ENCODE measurements at regions not wholly inside any gene's neighbourhood (a gene's known extent, or its start where the extent isn't known, plus 50 kb on each side); places are given as distances from the start of the nearest gene placed in this dataset.

DNA sequence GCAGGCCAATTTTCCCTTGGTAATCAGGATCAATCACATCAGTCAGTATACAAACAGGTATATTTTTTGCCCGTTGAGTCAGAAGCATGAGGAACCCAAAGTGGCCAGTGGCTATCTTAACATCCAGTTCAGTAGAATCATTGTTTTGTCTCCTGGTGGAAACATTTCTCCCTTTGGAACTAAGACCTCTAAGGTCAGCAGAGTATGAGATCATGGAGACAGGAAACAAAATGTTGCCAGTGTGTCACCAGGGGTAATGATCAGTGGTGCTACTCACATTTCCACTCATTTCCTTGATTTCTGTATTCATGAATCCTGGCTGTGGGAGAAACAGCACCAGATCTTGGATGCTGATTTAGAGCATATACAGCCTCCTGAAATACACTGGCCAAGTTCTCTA lies 553.0 kb downstream of the CSNK1G3 start:
- no peak overlapping the region for H3K27ac ChIP-seq
- TF ChIP-seq, protein P1, sequence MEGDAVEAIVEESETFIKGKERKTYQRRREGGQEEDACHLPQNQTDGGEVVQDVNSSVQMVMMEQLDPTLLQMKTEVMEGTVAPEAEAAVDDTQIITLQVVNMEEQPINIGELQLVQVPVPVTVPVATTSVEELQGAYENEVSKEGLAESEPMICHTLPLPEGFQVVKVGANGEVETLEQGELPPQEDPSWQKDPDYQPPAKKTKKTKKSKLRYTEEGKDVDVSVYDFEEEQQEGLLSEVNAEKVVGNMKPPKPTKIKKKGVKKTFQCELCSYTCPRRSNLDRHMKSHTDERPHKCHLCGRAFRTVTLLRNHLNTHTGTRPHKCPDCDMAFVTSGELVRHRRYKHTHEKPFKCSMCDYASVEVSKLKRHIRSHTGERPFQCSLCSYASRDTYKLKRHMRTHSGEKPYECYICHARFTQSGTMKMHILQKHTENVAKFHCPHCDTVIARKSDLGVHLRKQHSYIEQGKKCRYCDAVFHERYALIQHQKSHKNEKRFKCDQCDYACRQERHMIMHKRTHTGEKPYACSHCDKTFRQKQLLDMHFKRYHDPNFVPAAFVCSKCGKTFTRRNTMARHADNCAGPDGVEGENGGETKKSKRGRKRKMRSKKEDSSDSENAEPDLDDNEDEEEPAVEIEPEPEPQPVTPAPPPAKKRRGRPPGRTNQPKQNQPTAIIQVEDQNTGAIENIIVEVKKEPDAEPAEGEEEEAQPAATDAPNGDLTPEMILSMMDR (conservative IDR thresholded peaks at IDR 0.05), result no peak
- TF ChIP-seq ZFX (IDR thresholded peaks at IDR 0.05), result no peak

DNA sequence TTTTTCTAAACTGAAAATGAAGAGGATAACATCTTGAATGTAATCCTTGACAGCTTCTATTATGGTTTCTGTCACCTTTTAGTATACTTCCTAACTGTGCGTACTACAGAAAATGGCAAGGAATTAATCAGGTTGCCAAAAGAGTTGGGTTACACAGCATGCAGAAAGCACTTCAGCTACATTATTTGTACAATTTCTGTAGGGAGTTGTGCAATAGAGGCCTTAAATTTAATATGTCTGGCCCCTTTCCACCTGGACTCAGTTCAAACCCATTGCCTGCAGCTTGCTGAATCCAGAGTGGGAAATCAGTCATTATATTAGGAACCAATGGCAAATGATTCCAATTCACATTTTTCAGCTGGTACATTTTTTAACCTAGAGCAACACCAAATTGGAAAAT lies 549.7 kb downstream of the CSNK1G3 start:
- TF ChIP-seq, protein P1 (conservative IDR thresholded peaks at IDR 0.05), result no peak
- TF ChIP-seq ZFX (IDR thresholded peaks at IDR 0.05), result no peak
- no peak overlapping the region for H3K27ac ChIP-seq

DNA sequence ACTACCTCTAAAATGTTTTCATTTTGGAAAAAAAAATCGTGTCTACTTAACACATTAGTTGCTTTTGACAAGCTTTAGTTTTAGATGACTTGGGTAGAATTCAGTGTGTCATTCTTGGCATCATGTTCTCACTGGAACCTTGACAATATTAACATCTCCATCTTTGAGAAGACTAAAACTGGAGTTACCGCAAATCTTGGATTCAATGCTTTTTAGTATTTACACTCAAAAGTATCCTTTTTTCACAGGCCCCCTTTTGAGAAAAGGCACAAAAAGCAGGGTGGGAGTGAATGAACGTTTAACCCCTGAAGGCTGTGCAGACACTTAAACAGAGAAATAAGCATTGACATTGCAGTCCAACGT lies 549.1 kb downstream of the CSNK1G3 start:
- TF ChIP-seq, protein P1 (conservative IDR thresholded peaks at IDR 0.05), result no peak
- TF ChIP-seq ZFX (IDR thresholded peaks at IDR 0.05), result no peak
- no peak overlapping the region for H3K27ac ChIP-seq

DNA sequence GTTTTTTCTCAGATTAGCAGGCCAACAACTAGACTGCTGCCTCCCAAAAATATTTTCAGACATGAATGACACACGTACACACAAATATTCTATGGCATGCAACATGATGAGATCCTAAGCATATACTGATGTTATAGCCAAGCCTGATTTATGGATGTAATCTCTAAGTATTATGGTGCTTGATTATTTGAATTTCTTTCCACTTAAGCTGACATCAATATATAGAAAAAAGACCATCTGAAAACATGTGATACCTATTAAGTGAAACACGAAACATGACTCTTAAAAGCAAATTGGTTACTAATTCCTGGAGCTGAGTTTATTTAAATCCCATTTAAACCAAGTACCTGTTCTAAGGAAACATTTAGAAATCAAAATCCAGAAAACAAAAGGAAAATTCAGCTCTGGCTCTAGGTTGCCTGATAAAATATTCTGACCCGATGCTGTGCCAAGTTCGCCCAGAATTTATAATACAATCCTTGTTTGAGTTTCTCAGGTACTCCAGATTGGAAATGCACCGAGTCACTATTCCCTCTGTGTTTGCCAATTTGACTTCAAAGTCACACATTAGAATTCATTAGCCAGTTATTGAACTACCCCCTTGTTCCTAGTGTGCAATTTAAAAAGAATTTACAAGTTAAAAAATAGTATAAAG lies 548.6 kb downstream of the CSNK1G3 start:
- TF ChIP-seq ZFX (IDR thresholded peaks at IDR 0.05), result no peak
- TF ChIP-seq, protein P1 (conservative IDR thresholded peaks at IDR 0.05), result no peak
- H3K27ac ChIP-seq, result no peak overlapping the region

DNA sequence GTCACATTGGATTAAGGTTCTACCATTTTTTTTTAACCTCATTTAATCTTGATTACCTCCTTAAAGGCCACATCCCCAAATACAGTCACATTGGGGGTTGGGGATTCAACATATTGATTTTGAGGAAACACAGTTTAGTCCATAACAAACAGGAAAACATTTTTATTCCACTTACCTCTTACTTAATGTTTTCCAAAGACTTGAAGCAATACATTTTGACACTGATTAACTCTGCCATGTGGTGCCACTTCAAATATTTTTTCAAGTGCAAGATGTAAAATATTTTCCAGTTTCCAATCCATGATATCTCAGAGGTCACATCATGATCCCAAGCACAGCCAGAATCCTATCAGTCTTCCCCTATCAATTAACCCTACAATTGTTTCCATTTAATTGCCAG lies 548.0 kb downstream of the CSNK1G3 start:
- no peak overlapping the region for H3K27ac ChIP-seq
- TF ChIP-seq, protein P1 (conservative IDR thresholded peaks at IDR 0.05), result no peak

DNA sequence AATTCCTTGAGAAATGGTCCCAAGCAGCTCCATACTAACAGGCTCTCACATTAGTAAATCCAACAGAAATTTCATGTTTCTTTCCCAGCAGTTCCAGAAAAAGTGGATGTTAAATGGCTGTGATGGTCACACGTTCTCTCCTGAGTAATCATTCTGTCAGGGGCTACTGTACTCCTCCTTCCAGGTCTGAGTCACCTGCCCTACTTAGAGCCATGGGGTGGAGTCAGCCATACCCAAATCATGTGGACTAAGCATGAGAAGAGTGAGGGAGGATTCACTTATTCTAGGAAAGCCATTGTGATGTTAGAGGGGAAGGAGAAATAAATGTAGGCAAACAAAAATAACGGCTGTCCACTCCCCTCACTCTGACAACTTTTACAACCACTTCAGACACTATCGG lies 547.2 kb downstream of the CSNK1G3 start:
- H3K27ac ChIP-seq, result no peak overlapping the region
- TF ChIP-seq ZFX (IDR thresholded peaks at IDR 0.05), result no peak
- TF ChIP-seq, protein P1 (conservative IDR thresholded peaks at IDR 0.05), result no peak

DNA sequence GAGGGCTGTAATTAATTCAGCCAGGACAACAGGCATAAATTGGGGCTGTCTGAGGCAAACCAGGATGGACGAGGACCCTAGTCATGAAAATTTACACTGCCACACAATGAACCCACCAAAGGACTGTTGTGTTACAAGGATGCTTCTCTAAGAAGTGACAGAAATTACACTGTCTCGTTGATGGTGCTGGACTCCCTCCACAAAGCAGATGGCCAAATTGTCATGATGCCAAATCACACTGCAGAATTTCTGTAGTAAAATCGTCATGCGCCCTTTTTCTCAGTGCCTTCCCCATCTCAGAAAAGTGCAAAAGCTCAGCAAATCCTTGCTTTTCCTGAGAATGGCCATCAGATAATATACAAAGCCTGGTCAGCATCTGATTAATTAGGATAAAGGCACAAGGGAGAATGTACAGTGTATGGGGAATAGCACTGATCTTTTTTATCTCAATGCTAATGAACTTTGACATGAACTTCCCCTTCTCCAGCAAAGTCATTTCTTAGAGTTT lies 545.8 kb downstream of the CSNK1G3 start:
- no peak overlapping the region for H3K27ac ChIP-seq
- TF ChIP-seq ZFX (IDR thresholded peaks at IDR 0.05), result no peak
- TF ChIP-seq, protein P1 (conservative IDR thresholded peaks at IDR 0.05), result no peak
